H9 (cell line): ENCODE measurements at regions not wholly inside any gene's neighbourhood (a gene's known extent, or its start where the extent isn't known, plus 50 kb on each side); places are given as distances from the start of the nearest gene placed in this dataset.

ENCODE experiments used
- DNase-seq: peaks from one replicate; pipeline ENCODE4 v3.0.0-alpha.2; 2017
- H2AFZ ChIP-seq: one replicate; pipeline ENCODE4 v1.6.1; 2013; ENCODE audit warnings: mild to moderate bottlenecking, low read length, control low read depth, moderate library complexity
- H2AK5ac ChIP-seq: 2 replicates; pipeline ENCODE4 v1.6.1; 2013; ENCODE audit warnings: low read length, control low read depth, mixed read lengths; ENCODE audit not compliant: insufficient read length
- H2BK120ac ChIP-seq: one replicate; pipeline ENCODE4 v1.6.1; 2013; ENCODE audit warnings: low read depth, mild to moderate bottlenecking, low read length, control low read depth, inconsistent platforms; ENCODE audit not compliant: poor library complexity, severe bottlenecking
- H2BK12ac ChIP-seq: 2 replicates; pipeline ENCODE4 v1.6.1; 2013; ENCODE audit warnings: low read length, control low read depth, mixed read lengths, low read depth; ENCODE audit not compliant: insufficient read length
- H2BK15ac ChIP-seq: 2 replicates; pipeline ENCODE4 v1.6.1; 2013; ENCODE audit warnings: low read depth, low read length, control low read depth
- H2BK20ac ChIP-seq: one replicate; pipeline ENCODE4 v1.6.1; 2013; ENCODE audit warnings: low read depth, mild to moderate bottlenecking, low read length, control low read depth, inconsistent platforms; ENCODE audit not compliant: poor library complexity, severe bottlenecking
- H2BK5ac ChIP-seq: 2 replicates; pipeline ENCODE4 v1.6.1; 2013; ENCODE audit warnings: low read length, control low read depth, mixed read lengths; ENCODE audit not compliant: insufficient read length
- H3K14ac ChIP-seq: 2 replicates; pipeline ENCODE4 v1.6.1; 2013; ENCODE audit warnings: low read length, control low read depth; ENCODE audit not compliant: insufficient read depth
- H3K18ac ChIP-seq: 2 replicates; pipeline ENCODE4 v1.6.1; 2013; ENCODE audit warnings: low read depth, mild to moderate bottlenecking, mixed read lengths, low read length, control low read depth; ENCODE audit not compliant: insufficient read length
- H3K23ac ChIP-seq: 2 replicates; pipeline ENCODE4 v1.6.1; 2013; ENCODE audit warnings: low read length, control low read depth, mixed read lengths, low read depth; ENCODE audit not compliant: insufficient read length
- H3K23me2 ChIP-seq: 2 replicates; pipeline ENCODE4 v1.6.1; 2013; ENCODE audit warnings: low read depth, mild to moderate bottlenecking, mixed read lengths, low read length, control low read depth; ENCODE audit not compliant: insufficient read length, poor library complexity, severe bottlenecking
- H3K27ac ChIP-seq: 2 replicates; pipeline ENCODE4 v1.5.1; 2013; ENCODE audit warnings: low read length, control low read depth, mixed read lengths, low read depth; ENCODE audit not compliant: insufficient read length
- H3K27me3 ChIP-seq: 2 replicates; pipeline ENCODE4 v1.6.1; 2013; ENCODE audit warnings: low read length, control low read depth, inconsistent platforms; ENCODE audit not compliant: insufficient read depth
- H3K4ac ChIP-seq: 2 replicates; pipeline ENCODE4 v1.6.1; 2013; ENCODE audit warnings: low read depth, mild to moderate bottlenecking, control low read depth, inconsistent platforms, low read length, moderate library complexity
- H3K4me1 ChIP-seq: 2 replicates; pipeline ENCODE4 v1.6.1; 2013; ENCODE audit warnings: low read length, control low read depth, inconsistent platforms; ENCODE audit not compliant: insufficient read depth
- H3K4me2 ChIP-seq: 2 replicates; pipeline ENCODE4 v1.6.1; 2013; ENCODE audit warnings: low read length, control low read depth, mixed read lengths; ENCODE audit not compliant: insufficient read length, insufficient read depth
- H3K56ac ChIP-seq: 2 replicates; pipeline ENCODE4 v1.6.1; 2013; ENCODE audit warnings: low read depth, mild to moderate bottlenecking, mixed read lengths, low read length, control low read depth; ENCODE audit not compliant: insufficient read length
- H3K79me1 ChIP-seq: 2 replicates; pipeline ENCODE4 v1.6.1; 2013; ENCODE audit warnings: low read depth, mild to moderate bottlenecking, moderate library complexity, low read length, control low read depth, inconsistent platforms; ENCODE audit not compliant: insufficient read depth, poor library complexity, severe bottlenecking
- H3K79me2 ChIP-seq: 2 replicates; pipeline ENCODE4 v1.6.1; 2013; ENCODE audit warnings: low read length, control low read depth, inconsistent platforms; ENCODE audit not compliant: insufficient read depth
- H3K9ac ChIP-seq: 2 replicates; pipeline ENCODE4 v1.6.1; 2013; ENCODE audit warnings: low read length, control low read depth, mixed read lengths; ENCODE audit not compliant: insufficient read length; ENCODE audit errors: extremely low read depth
- H3K9me3 ChIP-seq: one replicate; pipeline ENCODE4 v1.6.1; 2013; ENCODE audit warnings: low read depth, low read length, inconsistent platforms; ENCODE audit not compliant: control insufficient read depth
- H3T11ph ChIP-seq: one replicate; pipeline ENCODE4 v1.6.1; 2013; ENCODE audit warnings: mild to moderate bottlenecking, low read length, control low read depth, inconsistent platforms
- H4K20me1 ChIP-seq: one replicate; pipeline ENCODE4 v1.6.1; 2013; ENCODE audit not compliant: control insufficient read depth, insufficient read length, insufficient read depth
- H4K5ac ChIP-seq: 2 replicates; pipeline ENCODE4 v1.6.1; 2013; ENCODE audit warnings: low read depth, mild to moderate bottlenecking, mixed read lengths, low read length, control low read depth; ENCODE audit not compliant: insufficient read length
- H4K8ac ChIP-seq: replicated peaks from 2 replicates; pipeline ENCODE4 v1.6.1; 2013; ENCODE audit warnings: low read length, control low read depth, mixed read lengths, low read depth; ENCODE audit not compliant: insufficient read length
- H4K91ac ChIP-seq: 2 replicates; pipeline ENCODE4 v1.6.1; 2013; ENCODE audit warnings: low read depth, mild to moderate bottlenecking, moderate library complexity, mixed read lengths, low read length, control low read depth; ENCODE audit not compliant: insufficient read length
- H3K27ac Mint-ChIP-seq, 3 experiments: 2 replicates in 2 of 3; 3 replicates in 1 of 3; pipeline ENCODE4 v1.8.0; 2020 to 2021; ENCODE audit warnings: mixed read lengths in 3 of 3, mild to moderate bottlenecking in 1 of 3, moderate library complexity in 1 of 3
- H3K27me3 Mint-ChIP-seq: 2 replicates; pipeline ENCODE4 v1.8.0; 2021; ENCODE audit warnings: low read depth, mild to moderate bottlenecking, moderate library complexity, mixed read lengths
- H3K36me3 Mint-ChIP-seq, 3 experiments: 2 replicates in 2 of 3; 3 replicates in 1 of 3; pipeline ENCODE4 v1.8.0; 2020 to 2021; ENCODE audit warnings: low read depth in 3 of 3, mixed read lengths in 3 of 3; ENCODE audit not compliant: insufficient read depth in 1 of 3
- H3K4me1 Mint-ChIP-seq, 2 experiments: 2 replicates each; pipeline ENCODE4 v1.8.0; 2020; ENCODE audit warnings: mixed read lengths in 2 of 2
- H3K4me3 Mint-ChIP-seq, 2 experiments: 2 replicates in 1 of 2; 3 replicates in 1 of 2; pipeline ENCODE4 v1.8.0; 2020 to 2021; ENCODE audit warnings: mild to moderate bottlenecking in 2 of 2, mixed read lengths in 2 of 2, moderate library complexity in 1 of 2
- H3K9me3 Mint-ChIP-seq, 2 experiments: 2 replicates in 1 of 2; 3 replicates in 1 of 2; pipeline ENCODE4 v1.8.0; 2020; ENCODE audit warnings: mild to moderate bottlenecking in 2 of 2, mixed read lengths in 2 of 2, moderate library complexity in 1 of 2
- CTCF ChIP-seq: fragments of 200-600 bp; sonication (generic); conservative IDR thresholded peaks from 3 replicates; pipeline ENCODE4 v1.8.0; 2021; ENCODE audit warnings: antibody characterized with exemption, mild to moderate bottlenecking
- WGBS: extraction: QIAGEN DNeasy Blood & Tissue Kit; methylation state at CpG from one replicate; pipeline ENCODE4 v1.1.7; 2013; ENCODE audit warnings: missing lambda C conversion rate, low lambda C conversion rate, mixed read lengths; ENCODE audit not compliant: insufficient read length; ENCODE audit errors: extremely low coverage; 5-methylcytosine and 5-hydroxymethylcytosine counted together

- H2BK15ac ChIP-seq = no peak overlapping the region
- H3K23ac ChIP-seq = no peak overlapping the region
- WGBS = no CpG with 5 or more reads among the region's 2 CpGs
- H3K27ac Mint-ChIP-seq = no peak overlapping the region
- H3K56ac ChIP-seq = no peak overlapping the region
- H3K27ac ChIP-seq = no peak overlapping the region
- no peaks in the 10 kb centered on the region for H3K79me1 ChIP-seq
- H2AFZ ChIP-seq = no peak overlapping the region
- H3K79me2 ChIP-seq = no peaks in the 10 kb centered on the region
- H3K4me3 Mint-ChIP-seq = no peak overlapping the region
- H3K27me3 ChIP-seq = no peaks in the 10 kb centered on the region
- H2BK5ac ChIP-seq = no peak overlapping the region
- no peaks in the 10 kb centered on the region for H3K27me3 Mint-ChIP-seq
- no peak overlapping the region for H2AK5ac ChIP-seq
- no peak overlapping the region for H2BK20ac ChIP-seq
- no peak overlapping the region for H3K18ac ChIP-seq
- H3K4ac ChIP-seq = no peak overlapping the region
- H3K36me3 Mint-ChIP-seq = peaks cover 6 to 11% (median 7%) of the 10 kb centered on the region in 3 experiments
- H4K91ac ChIP-seq = no peak overlapping the region
- no peak overlapping the region for H4K5ac ChIP-seq
- no peaks in the 10 kb centered on the region for H4K20me1 ChIP-seq
- no peak overlapping the region for H2BK12ac ChIP-seq
- no peak overlapping the region for H3T11ph ChIP-seq
- DNase-seq = no peak
- TF ChIP-seq CTCF = no peak
- H3K9ac ChIP-seq = no peak overlapping the region
- peaks cover 8% of the 10 kb centered on the region in 2 experiments; a peak in 4 of 5 replicates for H3K9me3 Mint-ChIP-seq
- no peaks in the 10 kb centered on the region for H3K9me3 ChIP-seq
- H3K23me2 ChIP-seq = no peaks in the 10 kb centered on the region
- no peak overlapping the region for H2BK120ac ChIP-seq
- no peak overlapping the region for H3K14ac ChIP-seq
- no peak overlapping the region for H4K8ac ChIP-seq
- no peaks in the 10 kb centered on the region; the same call in 1 of the 2 replicates for H3K4me1 ChIP-seq
- peaks cover 28% of the 10 kb centered on the region in 2 experiments for H3K4me1 Mint-ChIP-seq
- H3K4me2 ChIP-seq = no peak overlapping the region
Observed at GRCh38 chr7:13014011-13014410, 326.6 kb downstream of the ARL4A start.
